GM12872 (cell line): ENCODE measurements at regions not wholly inside any gene's neighbourhood (a gene's known extent, or its start where the extent isn't known, plus 50 kb on each side); places are given as distances from the start of the nearest gene placed in this dataset.

Experiments
- TF ChIP-seq, protein P1 (sequence below): IDR thresholded peaks from 3 replicates; pipeline ENCODE4 v1.5.1; 2011; ENCODE audit warnings: low read depth, mild to moderate bottlenecking, low read length, moderate library complexity; ENCODE audit not compliant: insufficient read depth

DNA sequence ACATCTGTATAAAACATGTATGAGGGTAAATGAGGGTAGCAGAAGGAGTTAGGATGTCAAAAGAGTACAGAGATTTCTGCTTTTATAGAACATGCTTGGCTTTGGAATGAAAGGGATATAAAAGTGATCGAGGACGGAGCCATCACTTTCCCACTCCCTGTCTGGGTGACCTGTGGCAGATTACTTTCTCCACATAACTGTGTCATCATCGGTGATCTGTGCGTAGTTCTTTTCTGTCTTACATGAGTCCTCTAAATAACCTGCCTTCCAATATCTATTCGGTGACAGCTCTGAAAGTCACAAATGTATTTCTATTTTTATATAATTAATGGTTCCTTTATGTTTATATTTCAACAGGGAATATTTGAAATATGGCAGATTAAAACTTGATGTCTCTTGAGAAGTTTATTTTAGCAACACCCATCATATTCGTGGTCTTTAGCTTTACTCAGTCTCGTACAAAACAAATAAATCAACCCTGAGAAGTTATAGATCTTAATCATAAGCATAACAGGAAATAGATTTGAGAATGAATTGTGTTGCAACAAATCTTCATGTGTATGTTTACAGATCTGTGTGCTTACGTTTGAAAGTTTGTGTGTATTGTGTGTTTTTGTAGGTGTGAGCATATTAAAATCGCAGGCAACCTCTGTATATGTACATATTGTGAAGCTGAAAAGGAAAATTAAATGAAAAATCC, 1094.3 kb downstream of the EFNB2 start:
- TF ChIP-seq, protein P1, sequence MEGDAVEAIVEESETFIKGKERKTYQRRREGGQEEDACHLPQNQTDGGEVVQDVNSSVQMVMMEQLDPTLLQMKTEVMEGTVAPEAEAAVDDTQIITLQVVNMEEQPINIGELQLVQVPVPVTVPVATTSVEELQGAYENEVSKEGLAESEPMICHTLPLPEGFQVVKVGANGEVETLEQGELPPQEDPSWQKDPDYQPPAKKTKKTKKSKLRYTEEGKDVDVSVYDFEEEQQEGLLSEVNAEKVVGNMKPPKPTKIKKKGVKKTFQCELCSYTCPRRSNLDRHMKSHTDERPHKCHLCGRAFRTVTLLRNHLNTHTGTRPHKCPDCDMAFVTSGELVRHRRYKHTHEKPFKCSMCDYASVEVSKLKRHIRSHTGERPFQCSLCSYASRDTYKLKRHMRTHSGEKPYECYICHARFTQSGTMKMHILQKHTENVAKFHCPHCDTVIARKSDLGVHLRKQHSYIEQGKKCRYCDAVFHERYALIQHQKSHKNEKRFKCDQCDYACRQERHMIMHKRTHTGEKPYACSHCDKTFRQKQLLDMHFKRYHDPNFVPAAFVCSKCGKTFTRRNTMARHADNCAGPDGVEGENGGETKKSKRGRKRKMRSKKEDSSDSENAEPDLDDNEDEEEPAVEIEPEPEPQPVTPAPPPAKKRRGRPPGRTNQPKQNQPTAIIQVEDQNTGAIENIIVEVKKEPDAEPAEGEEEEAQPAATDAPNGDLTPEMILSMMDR, result no peak

DNA sequence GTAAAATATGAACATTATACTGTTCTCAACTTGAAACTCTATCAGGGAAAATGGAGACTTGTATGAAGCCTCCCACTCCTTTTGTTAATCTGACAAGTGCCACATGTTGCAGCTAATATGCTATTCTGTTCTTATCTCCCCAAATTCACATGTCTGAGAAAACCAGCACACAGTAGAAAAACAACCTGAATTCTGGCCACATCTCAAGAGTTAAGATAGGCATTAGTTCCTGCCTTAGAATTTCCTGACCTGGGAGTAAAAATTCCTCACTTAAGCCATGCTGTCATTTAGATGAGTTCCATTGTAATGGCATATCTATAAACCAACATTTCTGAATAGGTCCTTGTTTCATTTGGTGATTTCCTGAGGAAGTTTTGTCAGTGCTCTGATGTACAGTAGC, 1098.5 kb downstream of the EFNB2 start:
- TF ChIP-seq, protein P1, result no peak

DNA sequence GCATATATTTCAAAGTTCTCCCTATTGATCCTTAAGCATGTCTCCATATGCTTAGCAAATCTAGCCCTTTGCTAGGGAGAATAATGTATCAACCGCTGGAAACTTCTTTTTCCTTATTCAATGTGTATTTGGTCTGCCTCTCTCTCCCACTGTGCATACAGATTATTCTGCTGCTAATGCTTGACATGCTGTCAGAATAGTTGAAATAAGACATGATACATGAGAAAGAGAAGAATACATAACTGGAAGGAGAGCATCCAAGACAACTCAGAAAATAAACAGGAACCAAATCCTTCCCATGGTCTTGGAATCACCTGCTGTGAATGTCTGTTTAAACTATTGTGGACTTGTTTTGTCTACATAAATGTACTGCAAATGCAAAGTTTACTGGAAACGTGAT, 1103.0 kb downstream of the EFNB2 start:
- TF ChIP-seq, protein P1, result no peak

DNA sequence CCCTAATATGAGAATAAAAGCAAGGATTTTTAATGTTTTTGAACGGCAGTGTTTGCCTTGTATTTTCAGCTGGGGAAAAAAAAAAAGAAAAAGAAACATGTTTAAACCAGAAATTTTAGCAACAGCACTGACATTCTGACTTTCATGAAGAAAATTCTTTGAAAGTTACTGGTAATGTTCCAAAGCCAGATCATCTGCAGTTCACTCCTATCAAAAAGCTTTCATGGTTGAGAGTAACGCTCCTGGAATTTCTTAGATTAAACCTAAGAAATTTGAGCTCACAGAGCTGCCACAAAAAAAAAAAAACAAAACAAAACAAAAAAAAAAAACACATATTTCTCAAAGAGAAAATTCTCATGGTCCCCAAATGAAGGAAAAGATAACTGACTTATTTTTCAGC, 1106.7 kb downstream of the EFNB2 start:
- TF ChIP-seq, protein P1, result no peak

DNA sequence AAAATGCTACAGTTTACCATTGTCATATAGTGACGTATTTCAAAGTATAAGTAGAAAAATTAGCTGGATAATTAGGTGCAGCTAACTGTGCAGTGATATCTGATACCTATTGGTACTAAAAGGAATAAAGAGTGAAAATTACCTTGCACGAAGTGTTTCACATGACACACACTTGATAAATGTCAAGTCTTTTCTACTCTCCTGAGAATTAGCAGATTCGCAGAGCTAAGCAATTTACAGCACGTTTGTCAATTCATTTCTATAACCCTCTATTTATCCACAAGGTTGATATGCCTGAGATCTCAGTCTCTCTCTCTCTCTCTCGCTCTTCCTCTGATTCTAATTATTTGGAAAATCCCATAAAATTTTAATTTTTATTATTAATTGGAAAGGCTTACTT, 1109.0 kb downstream of the EFNB2 start:
- TF ChIP-seq, protein P1, result no peak

DNA sequence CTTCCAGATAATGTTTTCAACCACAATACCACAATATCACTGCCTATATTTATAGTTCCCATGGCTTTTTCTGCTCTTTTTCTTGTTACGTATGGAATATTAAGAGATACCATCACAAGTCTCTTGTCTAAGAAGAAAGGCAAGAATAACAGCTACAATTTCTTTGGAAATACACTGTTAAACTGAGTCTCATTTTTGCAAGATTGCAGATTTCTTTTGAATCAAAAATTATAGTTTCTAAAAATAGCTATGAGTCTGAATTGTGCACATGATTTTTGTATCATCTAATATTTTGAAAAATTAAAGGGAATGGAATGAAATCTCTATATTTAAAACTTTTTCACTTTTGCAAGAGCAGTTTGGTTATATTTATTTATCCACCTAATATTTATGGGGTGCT, 1120.8 kb downstream of the EFNB2 start:
- TF ChIP-seq, protein P1, result no peak

DNA sequence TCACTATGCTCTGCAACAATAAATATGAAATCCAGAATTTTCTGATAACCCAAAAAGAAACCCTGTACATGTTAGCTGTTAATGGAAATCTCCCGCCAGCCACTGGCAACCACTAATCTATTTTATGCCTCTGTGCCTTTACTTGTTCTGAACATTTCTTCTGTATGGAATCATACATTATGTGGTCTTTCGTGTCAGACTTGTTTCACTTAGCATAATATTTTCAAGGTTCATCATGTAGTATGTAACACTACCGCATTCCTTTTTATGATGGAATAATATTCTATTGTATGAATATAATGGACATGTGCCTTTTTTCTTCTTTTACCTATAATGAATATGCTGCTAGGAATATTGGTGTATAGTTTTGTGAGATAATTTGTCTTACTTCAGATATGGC, 1123.3 kb downstream of the EFNB2 start:
- TF ChIP-seq, protein P1, result no peak

DNA sequence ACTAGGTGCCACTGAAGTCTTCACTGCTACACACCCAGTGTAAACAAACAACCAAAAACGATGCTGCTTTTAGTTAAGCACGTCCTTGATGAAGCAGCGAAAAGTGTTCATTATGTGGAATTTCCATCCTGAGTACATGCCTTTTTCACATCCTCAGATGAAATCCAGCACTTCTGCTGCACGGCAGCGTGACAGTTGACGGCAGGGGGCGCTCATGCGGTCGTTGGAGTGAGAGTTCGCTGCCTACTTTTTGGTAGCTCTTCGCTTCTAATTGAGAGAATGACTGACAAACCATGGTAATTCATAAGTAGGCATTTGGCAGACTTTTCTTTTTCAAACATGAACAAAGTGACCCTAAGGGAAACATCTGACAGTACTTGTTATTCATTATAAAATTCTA, 1124.9 kb downstream of the EFNB2 start:
- TF ChIP-seq, protein P1, result peak; percentile 36; the same call in 2 of the 3 replicates
